WI38 (cell line): ENCODE measurements at regions not wholly inside any gene's neighbourhood (a gene's known extent, or its start where the extent isn't known, plus 50 kb on each side); places are given as distances from the start of the nearest gene placed in this dataset.

ENCODE experiments used
- H3K4me3 ChIP-seq: 2 replicates; pipeline ENCODE4 v1.5.1; 2011; ENCODE audit warnings: low read depth, mild to moderate bottlenecking, control low read depth, low read length
- CTCF ChIP-seq: IDR thresholded peaks from 2 replicates; pipeline ENCODE4 v1.5.1; 2012; ENCODE audit warnings: low read depth, mild to moderate bottlenecking, control low read depth, low read length

GRCh38 chr2:105974812-105975211 is 219.3 kb downstream of the UXS1 start:
- no peak for TF ChIP-seq CTCF
- H3K4me3 ChIP-seq = no peak overlapping the region

- no peak for TF ChIP-seq CTCF
- no peak overlapping the region for H3K4me3 ChIP-seq
These were observed 221.2 kb downstream of the UXS1 start for GRCh38 chr2:105972927-105973326.

GRCh38 chr2:105972246-105972645 is 221.9 kb downstream of the UXS1 start:
- H3K4me3 ChIP-seq = no peak overlapping the region
- no peak for TF ChIP-seq CTCF

GRCh38 chr2:105969552-105969951 is 224.5 kb downstream of the UXS1 start:
- no peak overlapping the region for H3K4me3 ChIP-seq
- TF ChIP-seq CTCF = 0 out of 2 replicates have a peak, but pooled peaks have one; percentile 9

GRCh38 chr2:105962221-105962620 is 217.5 kb downstream of the NCK2 start:
- no peak for TF ChIP-seq CTCF
- no peak overlapping the region for H3K4me3 ChIP-seq

- no peak overlapping the region for H3K4me3 ChIP-seq
- TF ChIP-seq CTCF = no peak
These were observed 217.0 kb downstream of the NCK2 start for GRCh38 chr2:105961599-105962146.

- TF ChIP-seq CTCF = no peak
- H3K4me3 ChIP-seq = no peak overlapping the region
These were observed 214.6 kb downstream of the NCK2 start for GRCh38 chr2:105959357-105959756.
